GM19043 (cell line): ENCODE measurements at regions not wholly inside any gene's neighbourhood (a gene's known extent, or its start where the extent isn't known, plus 50 kb on each side); places are given as distances from the start of the nearest gene placed in this dataset.
"Not testable (repeated sequence)": the region's sequence is repeated elsewhere in the genome, so short reads cannot be mapped to it uniquely, and the experiment has no call there.

Experiments used
- ATAC-seq: cut with Tn5 transposase; IDR thresholded peaks from one replicate; pipeline ENCODE4 v1.9.1; 2021; ENCODE audit warnings: low read depth; ENCODE audit not compliant: unreplicated experiment

DNA sequence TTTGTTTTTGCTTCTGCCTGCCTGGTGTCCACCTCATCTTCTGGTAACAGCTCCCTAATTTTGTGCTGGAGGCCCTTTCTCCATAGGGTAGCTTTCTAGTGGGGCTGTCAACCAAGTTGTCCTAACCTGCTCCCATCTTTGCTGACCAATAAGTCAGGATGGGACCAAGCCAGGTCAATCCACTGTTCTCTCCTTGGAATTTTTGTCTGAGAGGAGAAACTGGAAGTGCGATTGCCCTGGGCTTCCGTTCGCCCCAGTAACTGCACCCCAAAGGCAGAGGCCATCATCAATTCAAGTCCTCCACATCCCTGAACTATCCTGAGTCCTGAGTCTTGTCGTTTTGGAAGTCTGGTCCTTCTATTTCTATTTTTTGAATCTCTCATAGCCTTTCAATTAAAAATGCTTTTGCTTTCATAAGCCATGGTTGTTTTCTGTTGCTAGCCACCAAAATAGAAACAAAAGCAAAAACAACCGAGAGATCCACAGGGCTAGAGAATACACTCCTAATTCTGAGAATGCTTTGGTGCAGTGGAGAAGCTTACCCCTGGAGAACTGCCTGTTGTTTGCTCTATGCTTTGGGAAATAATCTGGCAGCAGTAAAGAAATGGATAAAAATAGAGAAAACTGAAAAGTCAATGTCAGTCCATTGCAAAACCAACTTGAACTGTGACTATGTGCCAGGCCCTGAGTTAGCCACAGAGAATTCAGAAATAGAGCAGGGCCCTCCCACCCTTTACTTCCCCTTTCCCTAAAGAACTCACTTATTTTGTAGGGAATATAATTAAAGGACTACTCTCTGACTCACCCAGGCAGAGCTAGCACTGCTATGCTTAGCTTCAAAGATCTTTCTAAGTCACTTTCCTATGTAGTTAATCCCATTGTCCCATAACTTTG is 368.1 kb downstream of the CXCL12 start:
- ATAC-seq, result no peak

DNA sequence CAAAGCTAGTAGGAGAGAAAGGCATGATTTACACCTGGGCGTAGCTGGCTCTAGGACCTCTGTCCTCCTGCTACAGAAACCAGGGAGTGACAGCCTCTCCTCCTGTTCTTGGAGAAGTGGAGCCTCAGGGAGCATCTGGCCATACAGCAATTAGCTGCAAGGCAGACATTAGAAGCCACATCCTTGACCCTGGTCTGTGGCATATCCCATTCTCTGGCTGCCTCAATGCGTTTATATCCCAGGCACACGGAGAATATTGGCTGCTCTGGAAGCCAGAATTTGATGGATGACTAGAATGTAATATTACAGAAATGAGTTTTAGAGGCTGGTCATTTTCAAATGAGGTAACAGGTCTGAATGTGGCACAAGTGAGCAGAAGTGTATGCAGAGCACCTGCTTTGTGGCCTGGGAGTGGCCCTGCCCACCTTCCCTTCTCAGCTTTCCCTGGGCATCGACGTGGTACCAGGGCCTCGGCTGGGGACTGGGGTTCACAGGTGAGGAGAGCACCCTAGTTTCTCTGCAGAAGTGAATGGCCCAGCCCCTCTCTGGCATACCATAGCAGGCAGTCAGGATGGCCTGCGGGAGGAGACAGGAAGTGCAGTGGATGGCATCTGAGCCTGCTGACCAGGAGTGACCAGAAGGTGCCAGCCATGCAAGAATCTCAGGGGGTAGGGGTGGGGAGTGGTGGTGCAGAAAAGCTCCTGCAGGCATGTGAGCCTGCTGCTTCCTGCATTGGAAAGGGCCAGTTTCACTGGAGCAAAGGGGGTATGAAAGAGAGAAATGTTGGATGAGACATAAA is 367.2 kb upstream of the ZNF32 start:
- no peak for ATAC-seq

DNA sequence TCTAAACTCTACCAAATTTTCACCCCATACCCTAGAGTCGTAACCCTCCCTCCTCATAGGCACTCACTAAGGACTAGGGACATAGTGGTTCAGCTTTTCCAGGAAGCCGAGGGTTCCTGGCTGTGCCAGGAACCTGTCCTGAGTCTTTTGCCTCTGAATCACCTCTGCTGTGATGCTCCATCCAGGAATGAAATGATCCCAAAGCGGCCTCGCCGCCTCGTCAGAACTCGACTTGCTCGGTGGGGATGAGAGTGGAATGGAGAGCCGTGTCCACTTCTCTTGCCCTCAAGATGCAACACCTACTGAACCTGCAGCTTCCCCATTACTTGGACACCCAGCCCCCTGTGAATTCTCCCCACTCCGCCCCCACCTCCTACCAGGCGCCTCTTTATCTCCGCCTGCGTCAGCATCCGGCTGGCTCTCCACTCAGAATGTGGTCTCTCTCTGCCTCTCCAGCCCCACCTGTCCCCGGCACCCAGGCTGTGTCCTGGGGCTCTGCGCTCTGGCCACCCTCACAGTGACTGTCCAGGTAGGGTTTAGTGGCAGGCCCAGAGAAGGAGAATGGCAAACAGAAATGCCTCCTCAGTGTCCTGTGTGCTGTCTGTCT is 366.1 kb upstream of the ZNF32 start:
- ATAC-seq, result no peak

DNA sequence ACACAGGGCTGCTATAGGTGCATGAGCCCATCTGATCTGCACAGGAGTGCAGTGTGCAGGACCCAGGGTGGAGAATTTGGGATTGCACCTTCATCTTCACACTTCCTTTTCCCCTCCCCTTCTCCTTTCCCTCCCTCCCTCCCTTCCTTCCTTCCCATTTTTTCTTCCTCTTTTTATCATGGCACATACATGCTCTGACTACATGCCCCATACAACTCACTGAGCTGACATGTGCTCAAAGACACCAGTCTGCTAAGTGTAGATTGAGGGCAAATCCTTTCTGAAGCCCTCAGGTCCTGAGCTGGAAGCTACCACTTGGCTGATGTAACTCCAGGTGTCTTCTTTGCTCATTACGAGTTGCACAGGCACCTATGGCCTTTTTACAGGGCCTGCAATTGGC is 365.3 kb upstream of the ZNF32 start:
- no peak for ATAC-seq

DNA sequence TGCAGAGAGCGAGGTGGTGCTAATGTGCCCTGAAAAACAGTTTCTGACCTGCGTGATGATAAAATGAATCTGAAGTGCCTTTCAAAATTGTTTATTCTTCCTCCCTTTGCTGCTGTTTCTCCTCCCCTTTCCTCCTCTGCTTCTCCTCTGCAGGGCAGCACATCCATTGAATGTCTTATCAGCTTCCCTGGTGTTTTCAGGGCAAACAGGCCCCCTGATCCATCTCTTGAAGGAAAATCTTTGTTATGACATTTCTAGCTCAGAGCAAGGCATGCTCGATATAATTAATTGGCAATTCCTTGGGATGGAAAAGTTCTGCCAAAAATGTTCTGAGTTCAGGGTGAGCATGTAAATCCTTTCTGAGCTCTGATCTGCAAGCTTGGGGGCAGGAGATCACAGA is 364.2 kb upstream of the ZNF32 start:
- no peak for ATAC-seq

DNA sequence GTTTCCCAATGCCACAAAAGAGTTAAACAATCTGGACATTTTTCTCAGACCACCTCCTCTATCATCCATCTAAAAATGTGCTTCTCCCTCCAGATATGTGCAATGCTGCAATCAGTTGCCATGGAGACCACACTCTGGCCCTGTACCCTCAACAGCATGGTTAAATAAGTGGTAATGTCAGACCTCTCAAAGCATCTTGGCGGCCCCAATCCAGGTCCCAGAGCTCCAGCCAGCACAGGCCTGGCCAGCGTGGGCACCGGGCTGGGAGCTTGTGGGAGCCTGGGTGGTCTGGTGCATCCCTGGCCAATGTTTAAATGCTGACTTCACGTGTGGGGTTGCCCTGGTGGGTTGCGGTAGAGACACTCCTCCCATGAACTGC is 362.9 kb upstream of the ZNF32 start:
- ATAC-seq, result no peak

DNA sequence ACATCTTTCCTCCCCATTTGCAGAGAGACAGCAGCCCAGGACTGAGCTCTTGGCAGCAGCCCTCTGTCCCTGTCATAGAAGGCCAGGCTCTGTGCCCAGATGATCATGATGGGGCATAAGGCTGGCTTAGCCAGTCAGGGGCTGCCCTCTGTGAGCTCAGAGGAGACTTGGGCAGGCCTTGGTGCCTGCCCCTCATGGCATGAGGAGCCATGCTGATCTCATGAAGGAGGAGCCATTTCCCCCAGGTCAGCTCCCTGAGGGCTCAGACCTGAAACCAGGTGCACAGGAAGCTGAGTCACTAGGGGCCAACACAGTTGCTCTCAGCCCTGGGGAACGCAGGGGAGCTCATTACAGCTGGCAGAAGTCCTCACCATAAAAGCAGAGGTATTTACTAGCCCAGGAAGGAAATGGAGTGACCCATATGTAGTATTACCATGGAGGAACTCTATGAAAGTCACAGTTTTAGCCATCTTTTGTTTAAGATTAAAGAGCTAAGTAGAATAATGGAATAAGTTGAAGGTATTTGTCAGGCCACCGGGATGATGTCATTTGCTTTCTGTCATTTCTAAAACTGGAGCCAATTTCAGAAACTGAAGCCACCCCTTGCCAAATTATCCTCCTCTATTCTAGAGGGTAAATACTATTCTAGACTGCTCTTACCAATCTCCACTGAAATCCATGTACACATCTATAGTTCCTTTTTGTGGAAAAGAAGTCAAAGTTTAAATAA is 362.4 kb upstream of the ZNF32 start:
- ATAC-seq, result peak; percentile 98

DNA sequence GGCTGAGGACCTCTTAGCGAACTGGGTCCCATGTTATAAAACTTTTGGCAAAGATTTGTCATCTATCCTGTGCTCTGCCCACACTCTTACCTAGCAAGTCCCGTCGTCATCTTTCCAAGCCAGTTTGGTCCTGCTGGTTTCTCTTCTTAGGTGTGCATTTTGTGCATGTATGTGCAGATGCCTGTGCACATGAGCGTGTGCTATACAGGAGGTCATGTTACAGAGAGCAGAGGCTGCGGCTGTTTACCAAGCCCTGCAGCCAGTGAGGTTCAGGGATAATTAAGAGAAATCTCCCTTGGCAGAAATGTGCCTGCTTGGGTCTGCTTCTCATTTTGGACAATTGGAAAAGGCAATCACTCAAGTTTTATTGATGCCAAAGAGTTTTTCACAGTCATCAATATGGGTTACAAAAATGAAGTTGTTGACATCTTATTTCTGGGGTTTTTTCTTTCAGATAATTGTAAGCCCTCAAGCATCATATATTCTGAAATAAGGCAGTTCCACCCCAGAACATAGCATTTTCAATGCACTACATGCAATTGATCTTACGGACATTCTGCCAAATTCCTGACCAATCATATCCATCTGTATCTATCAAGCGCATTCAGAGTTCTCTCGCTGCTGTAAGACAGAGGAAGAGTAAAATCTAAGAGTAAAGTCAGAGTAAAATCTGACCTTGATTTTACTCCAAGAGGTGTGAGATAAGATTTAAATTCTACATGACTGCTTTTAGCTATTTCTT is 361.4 kb upstream of the ZNF32 start:
- ATAC-seq, result no peak

DNA sequence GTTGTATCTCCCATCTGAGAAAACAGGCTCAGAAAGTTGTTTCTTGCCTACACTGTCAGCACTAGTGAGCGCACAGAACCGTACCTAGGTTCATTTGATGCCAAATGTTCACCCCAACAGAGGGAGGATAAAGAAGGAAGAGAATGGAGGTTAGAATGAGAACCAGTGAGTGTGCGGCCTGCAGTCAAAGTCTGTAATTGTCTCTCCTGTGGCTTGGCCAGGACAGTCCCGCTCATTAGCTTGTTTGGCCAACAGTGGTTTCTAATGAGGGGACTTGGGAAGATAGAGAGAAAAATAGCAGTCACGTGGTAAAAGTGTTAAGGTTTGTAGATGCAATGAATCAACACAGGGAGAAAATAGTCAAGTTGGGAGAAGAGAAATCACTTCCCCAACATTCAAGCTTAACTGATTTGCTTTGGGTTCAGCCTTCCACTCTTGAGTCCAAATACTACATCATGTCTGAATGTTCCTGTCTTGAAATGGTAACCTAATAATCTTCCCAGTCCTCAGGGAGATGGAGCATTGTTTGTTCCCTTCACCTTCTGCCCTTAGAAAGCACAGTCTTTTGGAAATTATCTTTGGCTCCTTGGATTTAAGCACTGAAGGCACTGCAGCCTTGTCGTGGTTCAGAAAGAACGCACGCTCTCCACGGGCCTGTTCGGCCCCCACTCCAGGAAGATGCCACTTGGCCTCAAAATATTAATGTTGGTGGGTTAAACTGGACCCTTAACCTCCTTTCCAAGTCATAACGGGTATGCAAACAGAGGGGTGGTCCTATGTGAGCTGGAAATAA is 360.4 kb upstream of the ZNF32 start:
- ATAC-seq, result no peak

DNA sequence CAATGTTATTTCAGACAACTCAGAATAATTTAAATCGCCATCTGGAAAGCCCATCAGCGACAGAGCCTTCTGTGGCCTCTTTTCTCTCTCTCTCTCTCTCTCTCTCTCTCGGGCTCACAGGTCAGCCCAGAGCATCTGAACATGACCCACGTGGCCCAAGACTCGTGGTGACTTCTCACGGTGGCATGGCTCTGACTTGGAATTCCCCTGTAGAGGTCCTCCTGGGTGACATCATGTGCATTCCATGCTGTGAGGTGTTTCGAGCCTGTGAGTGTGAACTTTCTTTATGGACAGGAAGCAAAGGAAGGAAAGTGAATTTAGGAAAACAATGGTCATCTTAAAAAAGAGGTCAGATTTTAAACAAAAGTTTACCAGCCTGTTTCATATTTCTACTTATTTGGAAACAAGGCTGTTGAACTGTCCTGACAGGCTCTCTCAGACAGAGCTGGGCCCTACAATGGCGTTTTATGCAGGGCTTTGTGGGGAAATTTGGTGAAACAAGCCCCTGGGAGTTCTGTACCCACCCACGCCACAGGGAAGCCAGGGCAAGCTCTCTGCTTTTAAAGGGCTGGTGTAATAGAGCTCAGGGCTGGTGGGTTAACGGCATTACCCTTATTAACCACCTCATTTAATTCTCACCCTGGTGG is 359.7 kb upstream of the ZNF32 start:
- ATAC-seq, result no peak

DNA sequence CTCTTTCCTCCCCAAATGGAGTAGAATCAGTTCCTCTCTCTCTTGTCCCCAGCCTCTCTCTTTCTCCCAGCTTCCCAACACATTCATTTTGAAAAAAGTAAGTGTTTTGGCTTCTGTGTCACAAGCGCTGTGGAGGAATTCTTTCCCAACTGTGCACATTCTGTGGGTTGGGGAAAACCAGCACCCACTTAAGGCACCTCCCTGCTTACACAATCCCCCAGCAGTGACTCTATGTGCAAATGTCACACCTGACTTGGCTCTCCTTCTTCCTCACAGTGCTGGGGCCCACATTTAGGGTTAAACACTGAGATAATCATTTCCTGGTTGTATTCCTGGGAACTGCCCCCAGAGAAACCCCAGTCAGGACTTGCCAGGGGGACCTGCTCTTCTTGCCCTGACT is 358.1 kb upstream of the ZNF32 start:
- no peak for ATAC-seq

DNA sequence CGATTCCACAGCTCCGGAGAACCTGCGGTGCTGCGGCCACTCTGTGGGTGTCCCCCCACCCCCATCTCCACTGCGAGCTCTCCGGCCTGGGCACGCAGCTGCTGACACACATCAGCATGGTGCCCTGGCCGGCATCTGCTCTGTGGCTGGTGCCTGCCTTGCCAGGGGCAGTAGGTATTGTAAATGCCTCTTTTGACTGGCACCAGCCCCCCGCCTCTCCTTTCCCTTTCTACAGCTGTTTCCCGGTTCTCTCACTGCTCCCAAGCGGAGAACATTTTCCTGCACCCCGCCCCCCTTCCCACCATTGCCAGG is 357.1 kb upstream of the ZNF32 start:
- no peak for ATAC-seq

DNA sequence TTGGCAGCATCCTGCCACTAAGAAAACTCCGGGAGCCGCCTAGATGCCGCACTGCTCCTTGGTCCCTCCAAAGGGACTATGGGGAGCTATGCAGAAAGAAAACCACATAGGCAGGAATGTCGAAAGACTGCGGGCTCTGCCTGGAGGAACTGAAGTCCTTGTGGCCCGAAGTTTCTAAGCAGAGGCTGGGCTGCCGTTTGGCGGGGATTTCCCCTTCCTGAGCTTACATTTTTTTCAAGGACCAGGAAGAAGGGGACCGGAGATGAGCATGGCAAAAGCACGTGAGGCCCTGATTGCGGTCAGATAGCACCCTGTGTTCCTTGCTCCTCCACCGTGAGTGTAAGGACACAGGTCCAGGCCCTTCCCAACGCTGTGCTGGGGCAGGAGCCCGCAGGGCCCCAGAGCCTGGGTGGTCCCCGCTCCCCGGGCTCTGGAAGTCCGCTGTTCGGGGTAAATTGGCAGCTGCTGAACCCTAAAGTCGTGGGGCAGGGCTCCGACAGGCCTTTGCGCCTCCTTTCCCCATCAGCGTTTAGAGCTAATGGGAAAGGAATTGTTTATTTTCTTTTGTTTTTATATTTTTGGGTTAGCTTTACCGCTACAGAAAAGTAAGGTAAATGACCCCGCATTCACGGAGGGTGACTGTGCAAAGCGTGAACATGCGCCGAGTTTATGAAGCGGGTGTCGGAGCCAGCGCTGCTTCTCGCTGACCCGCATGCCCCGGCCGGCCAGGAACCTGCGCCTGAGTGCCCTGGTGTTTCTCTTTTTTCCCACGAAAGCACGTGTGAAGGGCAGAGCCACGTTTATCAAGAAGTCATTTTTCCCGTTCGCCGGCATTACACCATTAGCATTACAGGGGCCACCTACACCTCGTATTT is 356.5 kb upstream of the ZNF32 start:
- no peak for ATAC-seq

DNA sequence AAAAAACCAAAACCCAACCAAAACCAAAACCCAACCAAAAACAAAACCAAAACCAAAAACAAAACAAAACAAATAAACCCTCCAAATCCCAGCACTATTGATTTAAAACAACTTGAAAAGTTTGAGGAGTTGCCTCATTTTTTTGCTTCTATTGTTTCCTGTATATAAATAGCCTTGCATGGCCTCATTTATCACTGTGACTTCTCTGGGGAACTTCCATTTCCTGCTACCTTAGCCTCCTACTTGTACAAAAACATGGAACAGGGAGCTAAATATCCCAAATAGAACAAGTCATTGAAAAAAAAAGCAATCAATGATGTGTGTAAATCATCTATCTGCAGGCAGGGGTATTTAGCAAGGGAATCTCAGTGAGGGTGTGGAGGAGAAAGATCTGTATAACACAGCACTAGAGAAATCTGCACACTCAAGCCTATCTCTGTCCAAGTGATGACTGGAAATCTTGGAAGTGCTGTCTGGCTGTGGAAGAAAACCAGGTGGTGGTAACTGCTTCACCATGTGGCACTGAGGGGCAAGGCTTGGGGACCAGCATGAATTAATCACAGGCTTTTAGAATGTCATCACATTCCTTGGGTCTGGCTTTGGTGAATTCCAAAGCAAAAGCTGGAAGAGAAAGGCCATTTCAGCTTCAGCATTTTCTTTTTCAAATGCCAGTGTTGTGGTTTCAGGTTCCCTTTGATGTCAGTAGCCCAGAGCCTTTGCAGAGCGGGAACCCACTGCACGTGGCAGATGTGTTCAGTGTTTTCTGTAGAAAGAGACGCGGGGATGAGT is 349.5 kb upstream of the ZNF32 start:
- no peak for ATAC-seq

DNA sequence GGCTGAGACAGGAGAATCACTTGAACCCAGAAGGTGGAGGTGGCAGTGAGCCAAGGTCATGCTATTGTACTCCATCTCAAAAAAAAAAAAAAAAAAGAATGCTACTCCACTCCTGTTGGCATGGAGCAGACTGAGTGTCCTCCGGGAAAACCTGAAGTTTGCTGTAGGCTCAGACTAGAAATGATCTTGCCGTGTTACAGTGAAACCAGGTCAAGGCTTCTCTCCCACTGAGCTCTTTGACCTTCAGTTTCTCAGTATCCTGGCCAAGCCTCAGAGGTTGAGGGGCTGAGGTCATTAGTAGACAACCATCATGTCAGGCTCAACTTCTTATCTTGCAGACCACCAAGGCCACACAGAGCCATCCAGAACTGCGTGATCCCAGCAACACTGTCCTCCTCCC is 348.6 kb upstream of the ZNF32 start:
- no peak for ATAC-seq

DNA sequence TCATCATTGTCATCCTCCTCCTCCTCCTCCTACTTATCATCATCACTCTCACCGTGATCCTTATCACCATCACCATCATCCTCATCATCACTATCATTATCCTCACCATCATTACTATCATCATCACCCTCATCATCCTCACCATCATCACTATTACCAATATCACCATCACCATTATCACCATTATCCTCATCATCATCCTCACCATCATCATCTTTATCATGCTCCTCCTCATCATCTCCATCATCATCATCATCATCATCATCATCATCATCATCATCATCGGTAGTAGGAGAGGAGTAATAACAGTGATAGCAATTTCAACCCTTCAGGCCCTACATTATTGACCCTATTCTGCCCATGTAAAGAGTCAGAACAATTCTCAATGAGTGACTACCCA is 345.9 kb upstream of the ZNF32 start:
- ATAC-seq, result no peak

DNA sequence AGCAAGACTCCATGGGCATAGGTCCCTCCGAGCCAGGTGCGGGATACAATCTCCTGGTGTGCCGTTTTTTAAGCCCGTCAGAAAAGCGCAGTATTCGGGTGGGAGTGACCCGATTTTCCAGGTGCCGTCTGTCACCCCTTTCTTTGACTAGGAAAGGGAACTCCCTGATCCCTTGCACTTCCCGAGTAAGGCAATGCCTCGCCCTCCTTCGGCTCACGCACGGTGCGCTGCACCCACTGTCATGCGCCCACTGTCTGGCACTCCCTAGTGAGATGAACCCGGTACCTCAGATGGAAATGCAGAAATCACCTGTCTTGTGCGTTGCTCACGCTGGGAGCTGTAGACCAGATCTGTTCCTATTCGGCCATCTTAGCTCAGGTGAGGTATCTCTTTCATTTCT is 344.1 kb upstream of the ZNF32 start:
- not testable (repeated sequence) for ATAC-seq
